NCI-H128 (cell line): ENCODE measurements at regions not wholly inside any gene's neighbourhood (a gene's known extent, or its start where the extent isn't known, plus 50 kb on each side); places are given as distances from the start of the nearest gene placed in this dataset.
"Not testable (repeated sequence)": the region's sequence is repeated elsewhere in the genome, so short reads cannot be mapped to it uniquely, and the experiment has no call there.

Source experiments
- DNase-seq: peaks from one replicate; lab custom pipeline; 2025; ENCODE audit not compliant: unreplicated experiment; lab: John Stamatoyannopoulos, UW

GRCh38 chr13:60699636-60700035 lies 302.6 kb downstream of the TDRD3 start:
- DNase-seq: no peak

GRCh38 chr13:60696602-60697001 lies 299.6 kb downstream of the TDRD3 start:
- no peak for DNase-seq

DNA sequence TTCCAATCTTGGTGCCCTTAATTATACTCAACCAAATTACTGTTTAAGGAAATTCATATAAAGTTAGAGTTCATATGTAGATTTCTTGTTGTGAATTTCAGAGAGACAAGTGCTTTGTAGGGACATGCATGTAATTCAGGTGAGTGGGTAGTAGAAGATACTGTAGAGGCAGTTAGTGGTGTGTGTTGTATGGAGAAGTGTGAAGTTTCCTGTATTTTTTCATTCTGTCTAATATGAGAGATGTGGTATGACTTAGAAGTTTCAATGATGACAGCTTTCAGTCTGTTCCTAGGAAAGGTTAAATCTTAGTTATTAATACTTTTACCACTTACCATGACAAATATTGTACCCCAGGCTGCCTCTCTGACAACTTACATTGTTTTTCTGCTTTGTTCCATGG lies 294.2 kb downstream of the TDRD3 start:
- DNase-seq: no peak

GRCh38 chr13:60690604-60691003 lies 293.6 kb downstream of the TDRD3 start:
- no peak for DNase-seq

DNA sequence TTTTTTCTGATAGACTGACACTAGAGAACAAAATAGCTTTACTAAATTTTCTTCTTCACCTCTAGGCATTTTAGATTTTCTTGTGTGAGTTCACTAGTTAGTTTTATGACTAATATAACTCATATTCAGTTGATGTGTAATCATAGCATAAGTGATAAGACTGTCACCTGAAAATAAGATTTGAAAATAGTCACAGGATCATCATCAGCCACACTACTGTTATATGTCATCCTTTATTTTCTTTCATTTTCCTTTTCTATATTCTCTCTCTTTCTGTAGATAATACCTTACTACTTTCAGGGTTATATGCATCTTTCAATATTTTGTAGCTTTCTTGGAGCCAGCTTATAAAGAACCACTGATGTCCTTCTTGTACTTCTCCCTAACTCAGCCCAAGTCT lies 292.6 kb downstream of the TDRD3 start:
- DNase-seq: no peak

DNA sequence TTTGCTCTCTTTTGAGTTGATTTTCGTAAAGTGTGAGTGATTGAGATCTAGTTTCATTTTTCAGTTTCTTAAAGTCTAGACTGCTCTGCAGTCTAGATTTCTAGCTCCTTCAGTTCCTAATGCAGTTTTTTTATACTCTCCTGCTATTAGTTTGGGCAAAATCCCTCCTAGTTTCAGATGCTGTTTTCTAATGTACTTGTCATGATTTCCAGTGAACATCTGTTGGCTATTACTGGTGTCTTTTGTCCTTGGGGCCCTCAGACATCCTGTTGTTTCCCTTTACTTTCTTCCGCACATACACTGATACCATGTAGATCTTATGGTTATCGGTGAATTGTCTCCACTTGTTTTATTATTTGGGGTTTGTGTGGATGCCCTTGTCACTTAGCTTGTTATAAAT lies 292.1 kb downstream of the TDRD3 start:
- no peak for DNase-seq

DNA sequence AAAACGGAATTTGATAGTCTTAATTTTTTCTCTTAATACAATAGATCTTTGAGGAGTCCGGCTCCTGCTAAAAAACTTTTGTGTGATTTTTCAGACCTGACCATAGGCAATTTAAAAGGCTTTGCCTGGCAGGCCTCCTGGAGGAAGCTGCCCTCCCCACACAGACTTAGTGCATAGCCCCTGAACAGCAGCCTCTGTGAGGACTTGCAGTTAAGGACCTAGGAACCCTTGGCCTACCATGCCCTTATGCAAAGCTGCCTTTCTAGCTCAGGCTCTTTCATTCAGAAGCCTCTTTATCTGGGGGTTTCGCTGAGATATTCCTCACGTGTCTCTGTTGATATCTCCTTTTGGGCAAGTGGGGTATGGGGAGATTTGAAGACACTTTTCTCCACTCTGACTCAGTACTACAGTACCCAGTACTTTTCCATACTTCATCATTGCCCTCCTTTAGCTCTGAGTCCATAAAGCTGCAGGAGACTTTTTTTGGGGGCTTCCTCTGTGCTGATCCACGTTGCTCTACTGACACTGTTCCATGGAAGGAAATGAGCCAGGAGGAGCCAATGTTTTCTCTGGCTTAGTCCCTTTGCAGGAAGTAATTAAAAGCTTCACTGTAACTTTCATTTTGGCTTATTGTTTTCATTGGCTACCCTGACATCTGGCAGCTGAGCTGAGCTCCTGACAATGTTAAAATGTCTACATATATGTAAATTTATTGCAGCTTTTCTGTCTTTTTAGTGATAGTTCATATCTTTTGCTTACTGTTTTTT lies 283.1 kb downstream of the TDRD3 start:
- no peak for DNase-seq

- DNase-seq: no peak
Observed at GRCh38 chr13:60679131-60679530, 282.1 kb downstream of the TDRD3 start.

DNA sequence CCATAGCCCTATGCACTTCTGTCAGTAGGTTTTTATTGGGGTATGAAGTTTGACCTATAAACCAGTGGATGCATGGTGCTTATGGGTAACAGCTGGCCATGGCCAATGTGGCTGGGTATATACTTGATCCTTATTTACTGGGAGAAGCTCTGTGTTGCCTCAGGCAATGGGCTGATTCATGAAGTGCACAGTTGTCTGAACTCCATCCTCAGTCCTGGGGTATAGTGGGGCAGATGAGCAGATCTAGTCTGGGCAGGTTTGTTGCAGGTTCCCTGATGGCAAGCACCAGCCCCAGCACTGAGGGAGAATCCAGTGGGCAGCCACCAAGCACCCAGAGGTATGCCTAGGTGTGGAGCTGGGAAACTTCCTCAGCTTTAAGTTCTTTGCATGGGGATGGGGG lies 274.4 kb downstream of the TDRD3 start:
- DNase-seq: no peak

DNA sequence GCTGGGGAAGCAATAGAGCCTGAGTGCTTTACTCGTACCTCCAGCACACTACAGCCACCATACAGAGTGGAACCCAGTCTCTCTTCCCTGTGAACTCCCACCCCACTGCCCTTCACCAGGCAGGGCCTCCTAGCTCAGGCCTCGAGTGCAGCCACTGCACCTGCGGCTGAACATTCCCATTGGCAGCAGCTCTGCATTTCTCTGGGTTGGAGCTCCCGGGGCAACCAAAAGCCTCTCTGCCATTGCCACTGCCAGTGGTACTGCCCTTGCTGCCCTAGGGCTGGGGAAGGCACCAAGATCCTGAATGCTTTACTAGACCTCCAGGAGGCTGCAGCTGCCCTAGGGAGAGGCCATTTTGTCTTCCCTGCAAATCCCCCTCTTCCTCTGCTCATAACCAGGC lies 266.8 kb downstream of the TDRD3 start:
- DNase-seq: no peak

- no peak for DNase-seq
Observed at GRCh38 chr13:60662595-60662994, 265.6 kb downstream of the TDRD3 start.

DNA sequence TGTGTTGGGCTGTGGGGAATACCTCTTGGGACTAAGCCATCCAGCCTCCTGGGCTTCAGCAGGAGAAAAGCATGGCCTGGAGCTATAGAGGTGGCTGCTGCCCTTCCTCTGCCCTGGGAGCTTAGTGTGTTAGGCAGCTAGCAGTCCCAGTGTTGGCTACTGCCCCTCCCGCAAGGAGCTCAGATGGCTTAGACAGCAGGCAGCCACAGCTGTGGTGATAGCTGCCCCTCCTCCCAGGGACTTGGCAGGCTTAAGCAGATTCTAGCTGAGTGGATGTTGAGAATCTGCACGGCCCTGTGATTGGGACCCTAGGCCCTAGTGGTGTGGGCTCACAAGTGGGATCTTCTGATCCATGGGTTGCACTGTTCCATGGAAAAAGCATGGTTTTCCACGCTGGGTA lies 264.5 kb downstream of the TDRD3 start:
- DNase-seq: no peak

- DNase-seq: not testable (repeated sequence)
Observed at GRCh38 chr13:60657586-60657985, 260.6 kb downstream of the TDRD3 start.

- DNase-seq: no peak
Observed at GRCh38 chr13:60655256-60655655, 258.2 kb downstream of the TDRD3 start.

GRCh38 chr13:60654415-60654814 lies 257.4 kb downstream of the TDRD3 start:
- DNase-seq: no peak

- DNase-seq: no peak
Observed at GRCh38 chr13:60647547-60647946, 250.5 kb downstream of the TDRD3 start.

- DNase-seq: no peak
Observed at GRCh38 chr13:60646620-60647019, 249.6 kb downstream of the TDRD3 start.

- no peak for DNase-seq
Observed at GRCh38 chr13:60645676-60646075, 248.7 kb downstream of the TDRD3 start.

DNA sequence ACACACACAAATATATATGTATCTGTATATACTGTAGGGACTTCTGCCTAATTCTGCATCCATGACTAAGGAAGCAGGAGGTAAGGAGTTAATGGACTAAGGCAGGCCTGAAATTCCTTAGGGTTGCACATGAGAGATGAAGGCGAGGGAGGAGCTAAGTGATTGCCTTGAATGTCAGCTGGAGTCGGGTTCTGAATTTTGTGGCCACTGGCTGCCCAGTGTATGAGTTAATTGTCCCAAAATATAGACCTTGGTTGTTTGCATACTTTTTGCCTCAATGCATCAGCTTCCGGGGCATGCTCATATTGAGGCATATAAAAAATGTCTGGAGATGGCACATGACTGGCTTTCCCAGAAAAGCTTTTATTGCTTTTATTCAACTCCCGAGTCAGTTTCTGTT lies 245.5 kb downstream of the TDRD3 start:
- no peak for DNase-seq

- no peak for DNase-seq
Observed at GRCh38 chr13:60629158-60629557, 232.1 kb downstream of the TDRD3 start.

DNA sequence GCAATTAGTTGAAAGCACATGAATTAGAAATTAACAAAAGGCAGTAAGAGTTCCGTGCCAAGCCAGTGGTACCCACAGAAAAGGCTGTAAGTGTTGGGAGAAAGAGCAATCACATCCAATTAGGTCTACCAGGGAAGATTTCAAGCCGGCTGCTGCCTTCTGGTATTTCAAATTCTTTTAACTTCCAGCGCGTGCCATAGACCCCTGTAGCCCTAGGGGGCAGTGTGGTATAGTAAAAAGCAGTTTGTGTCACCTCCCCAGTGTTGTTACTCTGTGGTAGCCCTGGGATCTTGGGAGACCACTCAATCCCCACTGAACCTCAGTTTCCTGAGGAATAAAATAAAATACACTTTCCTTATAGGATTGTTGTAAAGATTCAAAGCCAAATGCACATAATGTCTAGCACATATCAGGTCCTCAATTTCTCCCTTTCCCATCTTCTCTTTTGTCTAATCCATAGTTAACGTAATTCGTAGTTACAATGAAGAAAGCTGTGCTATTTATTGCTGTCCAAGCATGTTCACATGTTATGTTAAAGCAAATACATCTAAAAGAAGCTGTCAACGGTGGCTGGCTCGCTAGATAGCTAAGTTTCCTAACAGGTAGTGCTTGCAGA lies 230.2 kb downstream of the TDRD3 start:
- no peak for DNase-seq
